Kidney (tissue), 13 donors: ENCODE measurements at regions not wholly inside any gene's neighbourhood (a gene's known extent, or its start where the extent isn't known, plus 50 kb on each side); places are given as distances from the start of the nearest gene placed in this dataset.

ENCODE experiments used
- DNase-seq, 5 donors: peaks; one replicate each; pipeline ENCODE4 v3.0.0-alpha.2; 2013 to 2020
- FAIRE-seq: peaks from 2 replicates; lab custom pipeline; 2012; peaks lifted over from hg19 to GRCh38; lab: Jason Lieb, UNC
- H3K27ac ChIP-seq, 2 donors: one replicate each; pipeline ENCODE4 v1.7.0; 2013; ENCODE audit warnings: low read depth in 2 of 2, low read length in 2 of 2, inconsistent platforms in 1 of 2
- H3K27me3 ChIP-seq: one replicate; pipeline ENCODE4 v1.7.1; 2013; ENCODE audit warnings: low read length, inconsistent platforms; ENCODE audit not compliant: control insufficient read depth, insufficient read depth
- H3K36me3 ChIP-seq, 3 donors: one replicate each; pipeline versions ENCODE4 v1.7.0 to v1.7.1; 2013; ENCODE audit warnings: low read length in 3 of 3, control low read depth in 1 of 3, inconsistent platforms in 1 of 3; ENCODE audit not compliant: insufficient read depth in 3 of 3, control insufficient read depth in 2 of 3
- H3K4me1 ChIP-seq, 3 donors: one replicate each; pipeline versions ENCODE4 v1.7.0 to v1.7.1; 2013; ENCODE audit warnings: low read length in 3 of 3, inconsistent platforms in 1 of 3, low read depth in 1 of 3; ENCODE audit not compliant: control insufficient read depth in 2 of 3, insufficient read depth in 2 of 3
- H3K4me3 ChIP-seq, 3 donors: one replicate each; pipeline versions ENCODE4 v1.7.0 to v1.8.1; 2013; ENCODE audit warnings: low read length in 3 of 3, control low read depth in 1 of 3, inconsistent platforms in 1 of 3
- H3K9ac ChIP-seq, 3 donors: one replicate each; pipeline versions ENCODE4 v1.7.0 to v1.7.1; 2013; ENCODE audit warnings: low read length in 3 of 3, control low read depth in 1 of 3, inconsistent platforms in 1 of 3
- H3K9me3 ChIP-seq, 3 donors: one replicate each; pipeline versions ENCODE4 v1.7.0 to v1.7.1; 2013; ENCODE audit warnings: low read length in 3 of 3, control low read depth in 1 of 3, inconsistent platforms in 1 of 3; ENCODE audit not compliant: control insufficient read depth in 2 of 3, insufficient read depth in 1 of 3
- intact Hi-C: fragments of 100-400 bp; cut with DNase I; formaldehyde crosslinking; loops from one replicate; pipeline ENCODE4 v1.11.1; 2022
- TF ChIP-seq, protein P1 (sequence below): IDR thresholded peaks from 3 replicates; pipeline ENCODE4 v1.5.1; 2012; ENCODE audit warnings: mild to moderate bottlenecking, moderate library complexity, borderline replicate concordance; ENCODE audit not compliant: insufficient read depth; ENCODE audit errors: extremely low read depth
- donor health status: control.
- donor health status: control.
- donor health status: control.
- donor health status: control.
- donor health status: control.
- donor health status: DM: yes; HTN: yes; CAD: no.
- donor health status: Normal renal cell carcinoma (clear cell type).

DNA sequence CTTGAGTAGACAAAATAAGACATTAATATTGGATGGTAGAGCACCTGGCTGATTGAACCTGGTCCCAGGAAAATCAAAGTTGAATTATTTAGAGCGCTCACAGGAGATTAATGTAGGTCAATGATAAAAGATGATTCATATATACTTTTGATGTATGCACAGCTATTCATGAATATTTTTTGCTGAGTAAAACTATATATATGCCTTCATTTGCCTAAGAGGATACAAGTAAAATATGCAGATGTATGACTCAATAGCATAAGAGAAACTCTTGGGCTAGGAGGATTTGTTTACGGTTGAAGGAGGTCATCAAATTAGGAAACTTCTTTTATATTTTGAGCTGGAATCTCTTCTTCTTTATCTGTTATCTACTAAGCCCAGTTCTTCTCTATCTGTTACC, 202.7 kb upstream of the HS3ST1 start:
- TF ChIP-seq, protein P1, sequence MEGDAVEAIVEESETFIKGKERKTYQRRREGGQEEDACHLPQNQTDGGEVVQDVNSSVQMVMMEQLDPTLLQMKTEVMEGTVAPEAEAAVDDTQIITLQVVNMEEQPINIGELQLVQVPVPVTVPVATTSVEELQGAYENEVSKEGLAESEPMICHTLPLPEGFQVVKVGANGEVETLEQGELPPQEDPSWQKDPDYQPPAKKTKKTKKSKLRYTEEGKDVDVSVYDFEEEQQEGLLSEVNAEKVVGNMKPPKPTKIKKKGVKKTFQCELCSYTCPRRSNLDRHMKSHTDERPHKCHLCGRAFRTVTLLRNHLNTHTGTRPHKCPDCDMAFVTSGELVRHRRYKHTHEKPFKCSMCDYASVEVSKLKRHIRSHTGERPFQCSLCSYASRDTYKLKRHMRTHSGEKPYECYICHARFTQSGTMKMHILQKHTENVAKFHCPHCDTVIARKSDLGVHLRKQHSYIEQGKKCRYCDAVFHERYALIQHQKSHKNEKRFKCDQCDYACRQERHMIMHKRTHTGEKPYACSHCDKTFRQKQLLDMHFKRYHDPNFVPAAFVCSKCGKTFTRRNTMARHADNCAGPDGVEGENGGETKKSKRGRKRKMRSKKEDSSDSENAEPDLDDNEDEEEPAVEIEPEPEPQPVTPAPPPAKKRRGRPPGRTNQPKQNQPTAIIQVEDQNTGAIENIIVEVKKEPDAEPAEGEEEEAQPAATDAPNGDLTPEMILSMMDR: no peak
- FAIRE-seq: no peak
- Histone ChIP-seq H3K4me1 (peaks cover 0 to 9% (median 3%) of the 10 kb centered on the region in 3 donors), H3K36me3 (no peaks in the 10 kb centered on the region), H3K27ac (no peak overlapping the region), H3K27me3 (no peaks in the 10 kb centered on the region), H3K9me3 (no peaks in the 10 kb centered on the region), H3K9ac (no peak overlapping the region), H3K4me3 (no peak overlapping the region)
- intact Hi-C loops: no loop called here
- DNase-seq: no peak

DNA sequence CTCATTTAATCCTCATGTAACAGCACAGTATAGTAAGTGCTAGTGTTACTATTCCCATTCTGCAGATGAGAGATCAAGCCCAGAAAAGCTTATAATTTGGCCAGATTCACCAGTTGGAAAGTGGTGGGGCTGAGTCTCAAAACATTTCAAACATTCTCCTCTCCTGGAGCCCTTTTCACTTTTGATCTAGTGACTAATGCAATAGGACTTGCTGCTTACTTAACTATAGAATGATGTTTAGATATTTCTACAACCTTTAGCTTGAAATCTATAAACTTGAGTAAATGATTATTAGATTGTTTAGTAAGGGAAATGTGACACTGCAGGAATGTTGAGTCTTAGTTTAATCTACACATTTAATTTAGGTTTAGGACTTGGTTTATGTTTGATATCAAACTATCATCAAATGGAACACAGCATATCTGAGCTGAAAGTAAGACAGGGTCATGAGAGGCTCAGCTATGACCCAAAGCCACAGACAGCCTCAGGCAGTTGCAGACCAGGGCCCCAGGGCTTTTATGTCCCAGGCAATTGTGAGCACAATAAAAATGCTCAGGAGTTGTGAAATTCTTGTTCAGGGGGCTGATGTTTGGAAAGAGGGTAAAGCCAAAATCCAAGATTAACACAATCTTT, 199.5 kb upstream of the HS3ST1 start:
- Histone ChIP-seq H3K36me3 (no peaks in the 10 kb centered on the region), H3K9ac (no peak overlapping the region), H3K9me3 (no peaks in the 10 kb centered on the region), H3K4me1 (peaks cover 0 to 26% (median 11%) of the 10 kb centered on the region in 3 donors), H3K27ac (no peak overlapping the region), H3K27me3 (no peaks in the 10 kb centered on the region), H3K4me3 (no peak overlapping the region)
- TF ChIP-seq, protein P1: no peak
- DNase-seq (no peak), FAIRE-seq (no peak)
- intact Hi-C loops: no loop called here

DNA sequence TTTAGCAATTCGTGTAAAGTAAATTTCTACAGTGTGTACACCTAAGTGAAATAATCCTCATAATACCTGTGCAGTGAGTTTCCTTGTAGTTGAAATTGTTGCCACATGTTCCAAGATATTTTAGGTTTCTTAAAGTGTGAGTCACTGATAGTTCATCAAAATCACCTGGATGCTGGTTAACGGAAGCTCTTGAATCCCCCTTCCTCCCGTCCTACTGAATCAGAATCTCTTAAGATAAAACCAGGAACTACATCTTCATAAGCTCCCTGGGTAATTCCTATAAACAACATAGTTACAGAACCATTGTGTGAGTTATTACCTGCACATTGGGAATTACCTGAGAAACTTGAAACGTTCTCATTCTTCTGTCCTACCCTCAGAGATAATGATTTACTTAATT, 197.4 kb upstream of the HS3ST1 start:
- peak overlapping the region; percentile 74 to 76 for H3K27ac ChIP-seq
- intact Hi-C loops: no loop called here
- FAIRE-seq (no peak), DNase-seq (no peak)
- H3K9ac ChIP-seq: no peak overlapping the region
- H3K9me3 ChIP-seq: no peaks in the 10 kb centered on the region
- no peaks in the 10 kb centered on the region for H3K36me3 ChIP-seq
- no peaks in the 10 kb centered on the region for H3K27me3 ChIP-seq
- peaks cover 0 to 26% (median 11%) of the 10 kb centered on the region in 3 donors for H3K4me1 ChIP-seq
- TF ChIP-seq, protein P1: no peak
- peak overlapping the region in 1 of 3 donors; percentile 13 for H3K4me3 ChIP-seq

DNA sequence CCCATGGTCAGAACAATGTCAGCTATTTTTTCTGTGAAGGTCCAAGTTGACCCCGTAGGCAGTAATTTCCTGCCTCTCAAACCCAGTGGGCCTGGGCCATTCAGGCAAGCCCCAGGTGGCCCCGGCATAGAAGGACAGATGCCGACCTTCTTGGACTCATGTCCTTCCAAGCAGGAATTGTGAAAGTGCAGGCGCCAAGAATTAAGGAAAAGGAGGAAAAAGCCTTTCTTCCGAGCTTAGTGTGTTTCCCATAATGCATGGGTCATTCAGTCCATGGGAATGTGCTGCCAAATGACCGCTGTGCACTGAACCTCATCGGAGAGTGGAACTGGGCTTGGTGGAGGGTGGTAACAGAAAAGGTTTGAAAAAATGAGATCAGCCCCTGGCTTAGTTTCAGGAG, 196.5 kb upstream of the HS3ST1 start:
- Histone ChIP-seq H3K4me1 (peaks cover 0 to 33% (median 15%) of the 10 kb centered on the region in 3 donors), H3K9ac (peak overlapping the region in 1 of 3 donors; percentile 26), H3K36me3 (no peaks in the 10 kb centered on the region), H3K9me3 (no peaks in the 10 kb centered on the region), H3K27ac (peak overlapping the region; percentile 74 to 81), H3K27me3 (no peaks in the 10 kb centered on the region), H3K4me3 (peak overlapping the region in 1 of 3 donors; percentile 42)
- DNase-seq (peak in 3 of 5 donors; percentile 31 to 75 (median 49)), FAIRE-seq (no peak)
- TF ChIP-seq, protein P1: no peak
- intact Hi-C loops: no loop called here
